Effector memory CD4-positive, alpha-beta T cell (primary cell): ENCODE measurements at regions not wholly inside any gene's neighbourhood (a gene's known extent, or its start where the extent isn't known, plus 50 kb on each side); places are given as distances from the start of the nearest gene placed in this dataset.

Experiments used
- DNase-seq, 3 donors: peaks; one replicate each; pipeline ENCODE4 v3.0.0-alpha.2; 2020
- H3K27ac ChIP-seq: 2 replicates; pipeline ENCODE4 v1.7.0; 2013; ENCODE audit warnings: mild to moderate bottlenecking, low read length, moderate library complexity; ENCODE audit not compliant: insufficient read depth, poor library complexity, severe bottlenecking
- H3K27me3 ChIP-seq: replicated peaks from 2 replicates; pipeline ENCODE4 v1.7.0; 2013; ENCODE audit warnings: mild to moderate bottlenecking, low read length; ENCODE audit not compliant: insufficient read depth, control insufficient read depth, poor library complexity, severe bottlenecking
- H3K36me3 ChIP-seq: 2 replicates; pipeline ENCODE4 v1.7.0; 2013; ENCODE audit warnings: mild to moderate bottlenecking, low read length, moderate library complexity; ENCODE audit not compliant: control insufficient read depth, insufficient read depth
- H3K4me1 ChIP-seq: 2 replicates; pipeline ENCODE4 v1.7.0; 2013; ENCODE audit warnings: low read length, mild to moderate bottlenecking; ENCODE audit not compliant: control insufficient read depth, insufficient read depth, poor library complexity, severe bottlenecking
- H3K4me3 ChIP-seq: 2 replicates; pipeline ENCODE4 v1.7.0; 2013; ENCODE audit warnings: low read length, low read depth, mild to moderate bottlenecking; ENCODE audit not compliant: insufficient read depth, poor library complexity, severe bottlenecking
- H3K9me3 ChIP-seq: 2 replicates; pipeline ENCODE4 v1.7.0; 2013; ENCODE audit warnings: mild to moderate bottlenecking, low read length, moderate library complexity; ENCODE audit not compliant: control insufficient read depth

DNA sequence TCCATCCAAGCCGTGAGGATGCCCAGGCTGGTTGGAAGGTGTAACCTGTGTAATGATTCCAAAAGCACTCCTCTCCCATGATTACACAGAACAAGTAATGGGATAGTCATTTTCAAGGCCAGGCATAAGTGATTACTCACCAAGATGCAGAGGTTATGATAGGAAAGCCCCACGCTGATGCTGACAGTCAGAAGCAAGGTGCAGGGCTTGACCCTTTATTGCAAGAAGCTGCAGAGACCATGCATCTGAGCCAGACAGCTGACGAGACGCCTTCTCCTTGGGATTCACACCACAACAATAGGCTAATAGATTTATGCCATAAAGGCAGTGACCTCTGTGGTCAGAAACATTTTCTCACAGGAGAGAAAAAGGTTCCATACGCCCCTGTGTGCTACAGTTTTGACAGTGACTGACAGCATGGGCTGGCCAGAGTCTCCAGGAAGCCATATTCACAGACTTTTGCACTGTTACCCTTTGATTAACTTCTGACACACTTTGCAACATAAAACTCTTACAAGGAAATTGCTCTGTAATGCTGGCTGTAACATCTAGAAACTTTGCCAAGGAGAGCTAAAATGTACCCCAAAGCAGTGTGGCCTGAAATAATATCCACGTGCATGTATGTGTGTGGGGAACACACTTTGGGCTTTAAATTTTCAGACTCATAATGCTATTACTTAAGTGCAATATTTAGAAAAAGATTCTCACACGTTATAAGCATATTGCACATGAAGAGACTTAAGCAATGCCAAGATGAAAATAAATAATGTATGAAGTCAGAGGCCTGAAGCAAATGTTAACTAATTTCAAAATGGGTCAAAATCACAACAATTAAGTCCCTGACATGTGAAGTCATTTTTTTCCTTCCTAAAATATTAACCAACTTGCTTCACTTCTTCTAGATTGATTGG, 1079.0 kb upstream of the TENM4 start:
- DNase-seq: no peak
- Histone ChIP-seq H3K9me3 (no peaks in the 10 kb centered on the region), H3K27me3 (no peaks in the 10 kb centered on the region), H3K27ac (no peak overlapping the region), H3K4me3 (no peak overlapping the region), H3K36me3 (no peaks in the 10 kb centered on the region), H3K4me1 (no peaks in the 10 kb centered on the region)

- no peaks in the 10 kb centered on the region for H3K9me3 ChIP-seq
- no peak overlapping the region for H3K4me3 ChIP-seq
- H3K27ac ChIP-seq: no peak overlapping the region
- no peaks in the 10 kb centered on the region for H3K27me3 ChIP-seq
- H3K4me1 ChIP-seq: no peaks in the 10 kb centered on the region
- H3K36me3 ChIP-seq: no peaks in the 10 kb centered on the region
- DNase-seq: no peak
Measured at GRCh38 chr11:80517701-80518100, 1076.9 kb upstream of the TENM4 start.

GRCh38 chr11:80515097-80515496, 1074.3 kb upstream of the TENM4 start:
- no peaks in the 10 kb centered on the region for H3K27me3 ChIP-seq
- DNase-seq: no peak
- H3K36me3 ChIP-seq: no peaks in the 10 kb centered on the region
- H3K9me3 ChIP-seq: no peaks in the 10 kb centered on the region
- no peak overlapping the region for H3K27ac ChIP-seq
- no peaks in the 10 kb centered on the region for H3K4me1 ChIP-seq
- H3K4me3 ChIP-seq: no peak overlapping the region

- no peaks in the 10 kb centered on the region for H3K27me3 ChIP-seq
- H3K9me3 ChIP-seq: no peaks in the 10 kb centered on the region
- DNase-seq: no peak
- H3K36me3 ChIP-seq: no peaks in the 10 kb centered on the region
- no peak overlapping the region for H3K27ac ChIP-seq
- H3K4me1 ChIP-seq: no peaks in the 10 kb centered on the region
- H3K4me3 ChIP-seq: no peak overlapping the region
Measured at GRCh38 chr11:80512491-80512890, 1071.7 kb upstream of the TENM4 start.

DNA sequence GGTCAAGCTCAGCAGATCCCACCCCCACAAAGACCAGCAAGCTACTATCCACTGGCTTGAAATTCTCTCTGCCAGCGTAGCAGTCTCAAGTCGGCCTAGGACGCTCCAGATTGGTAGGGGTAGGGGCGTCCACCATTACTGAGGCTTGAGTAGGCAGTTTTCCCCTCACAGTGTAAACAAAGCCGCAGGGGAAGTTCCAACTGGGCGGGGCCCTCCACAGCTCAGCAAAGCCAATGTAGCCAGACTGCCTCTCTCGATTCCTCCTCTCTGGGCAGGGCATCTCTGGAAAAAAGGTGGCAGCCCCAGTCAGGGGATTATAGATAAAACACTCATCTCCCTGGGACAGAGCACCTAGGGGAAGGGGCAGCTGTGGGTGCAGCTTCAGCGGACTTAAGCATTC, 1064.9 kb upstream of the TENM4 start:
- no peak for DNase-seq
- Histone ChIP-seq H3K4me3 (no peak overlapping the region), H3K27ac (no peak overlapping the region), H3K36me3 (no peaks in the 10 kb centered on the region), H3K4me1 (no peaks in the 10 kb centered on the region), H3K9me3 (no peaks in the 10 kb centered on the region), H3K27me3 (no peaks in the 10 kb centered on the region)

GRCh38 chr11:80503990-80504389, 1063.2 kb upstream of the TENM4 start:
- no peak for DNase-seq
- peaks cover 3% of the 10 kb centered on the region for H3K9me3 ChIP-seq
- H3K27ac ChIP-seq: no peak overlapping the region
- no peaks in the 10 kb centered on the region for H3K27me3 ChIP-seq
- no peak overlapping the region for H3K4me3 ChIP-seq
- no peaks in the 10 kb centered on the region for H3K4me1 ChIP-seq
- H3K36me3 ChIP-seq: no peaks in the 10 kb centered on the region

- no peaks in the 10 kb centered on the region for H3K4me1 ChIP-seq
- no peak overlapping the region for H3K27ac ChIP-seq
- DNase-seq: no peak
- H3K4me3 ChIP-seq: no peak overlapping the region
- H3K9me3 ChIP-seq: peaks cover 3% of the 10 kb centered on the region
- H3K27me3 ChIP-seq: no peaks in the 10 kb centered on the region
- H3K36me3 ChIP-seq: no peaks in the 10 kb centered on the region
Measured at GRCh38 chr11:80502511-80502910, 1061.7 kb upstream of the TENM4 start.

DNA sequence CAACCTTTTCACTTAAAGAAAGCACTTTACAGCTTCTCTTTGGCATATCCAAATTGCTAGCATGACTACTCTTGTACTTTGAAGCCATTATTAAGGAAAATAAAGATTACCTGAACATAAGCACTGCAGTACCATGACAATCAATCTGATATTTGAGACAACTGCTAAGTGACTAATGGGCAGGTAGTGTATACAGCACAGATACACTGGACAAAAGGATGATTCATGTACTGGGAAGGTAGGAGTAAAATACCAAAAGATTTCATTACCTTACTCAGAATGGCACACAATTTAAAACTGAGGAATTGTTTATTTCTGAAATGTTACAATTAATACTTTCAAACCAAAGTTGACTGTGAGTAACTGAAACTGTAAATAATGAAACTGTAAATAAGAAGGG, 1054.3 kb upstream of the TENM4 start:
- Histone ChIP-seq H3K27ac (no peak overlapping the region), H3K36me3 (no peaks in the 10 kb centered on the region), H3K4me3 (no peak overlapping the region), H3K27me3 (no peaks in the 10 kb centered on the region), H3K9me3 (peaks cover 13% of the 10 kb centered on the region), H3K4me1 (no peaks in the 10 kb centered on the region)
- no peak for DNase-seq

DNA sequence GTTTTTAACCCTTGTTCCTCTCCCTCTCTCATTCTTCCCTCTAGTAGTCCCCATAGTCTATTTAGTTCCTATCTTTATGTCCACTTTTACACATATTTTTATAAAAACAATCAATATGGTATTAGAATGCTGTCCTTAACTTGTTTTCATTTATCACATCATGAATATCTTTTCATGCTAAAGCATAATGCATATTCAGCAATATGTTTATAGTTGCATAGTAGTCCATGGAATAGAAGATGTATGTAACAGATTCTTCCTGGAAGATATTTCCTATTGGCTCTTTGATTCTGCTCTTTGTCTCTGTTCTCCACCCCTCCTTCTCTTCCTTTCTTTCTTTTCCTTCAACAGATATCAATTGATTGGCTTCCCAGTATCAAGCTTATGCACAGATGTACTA, 1047.1 kb upstream of the TENM4 start:
- H3K27me3 ChIP-seq: no peaks in the 10 kb centered on the region
- no peak overlapping the region for H3K4me3 ChIP-seq
- no peak for DNase-seq
- H3K9me3 ChIP-seq: peaks cover 3% of the 10 kb centered on the region
- no peak overlapping the region for H3K27ac ChIP-seq
- H3K4me1 ChIP-seq: no peaks in the 10 kb centered on the region
- H3K36me3 ChIP-seq: no peaks in the 10 kb centered on the region

DNA sequence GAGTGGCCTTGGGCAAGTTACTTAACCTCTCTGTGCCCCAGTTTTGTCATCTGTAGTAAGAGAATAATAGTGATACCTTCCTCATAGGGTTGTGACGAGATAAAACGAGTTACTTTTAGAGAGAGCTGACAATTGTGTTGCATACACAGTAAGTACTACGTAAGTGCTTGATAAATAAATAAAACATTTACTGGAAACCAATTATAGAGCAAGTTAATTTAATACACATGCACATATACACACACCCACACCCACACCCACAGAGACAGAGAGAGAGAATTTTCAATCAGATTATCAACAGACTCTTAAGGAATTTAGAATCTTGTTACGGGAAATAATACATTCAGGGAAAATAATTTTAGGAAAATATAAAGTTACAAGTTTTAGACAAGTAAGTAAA, 1045.8 kb upstream of the TENM4 start:
- no peak overlapping the region for H3K4me3 ChIP-seq
- H3K27ac ChIP-seq: no peak overlapping the region
- peaks cover 3% of the 10 kb centered on the region for H3K9me3 ChIP-seq
- H3K27me3 ChIP-seq: no peaks in the 10 kb centered on the region
- no peak for DNase-seq
- H3K4me1 ChIP-seq: no peaks in the 10 kb centered on the region
- no peaks in the 10 kb centered on the region for H3K36me3 ChIP-seq
